DMS53 treated with DMSO at 0.1 percent for 48 hours (cell line): ENCODE measurements at regions not wholly inside any gene's neighbourhood (a gene's known extent, or its start where the extent isn't known, plus 50 kb on each side); places are given as distances from the start of the nearest gene placed in this dataset.
A peak's percentile ranks its signal among the peaks of the same experiment; 100 is the strongest.
"Not testable (repeated sequence)": the region's sequence is repeated elsewhere in the genome, so short reads cannot be mapped to it uniquely, and the experiment has no call there.

Source experiments
- DNase-seq: peaks from one replicate; lab custom pipeline; 2025; ENCODE audit not compliant: unreplicated experiment; lab: John Stamatoyannopoulos, UW

DNA sequence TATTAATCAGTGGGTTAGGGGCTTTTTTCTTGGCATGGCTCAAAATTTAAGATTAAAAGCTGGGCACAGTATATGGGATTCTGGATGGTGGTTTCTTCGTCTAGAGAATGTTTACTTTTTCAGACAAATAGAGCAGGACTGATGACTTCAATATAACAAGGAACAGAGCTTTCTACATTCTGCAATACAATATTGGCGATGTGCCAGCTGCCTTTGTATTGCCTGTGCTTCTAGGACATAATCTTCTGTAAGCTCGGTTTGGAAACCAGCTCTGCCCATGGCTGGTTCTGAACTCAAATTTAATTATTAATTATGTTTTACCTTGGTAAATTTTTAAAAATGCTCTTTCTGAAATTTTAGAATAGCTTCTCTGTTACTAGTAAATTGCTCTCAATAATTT lies 139.1 kb upstream of the TRPC4 start:
- DNase-seq, result peak; percentile 41

DNA sequence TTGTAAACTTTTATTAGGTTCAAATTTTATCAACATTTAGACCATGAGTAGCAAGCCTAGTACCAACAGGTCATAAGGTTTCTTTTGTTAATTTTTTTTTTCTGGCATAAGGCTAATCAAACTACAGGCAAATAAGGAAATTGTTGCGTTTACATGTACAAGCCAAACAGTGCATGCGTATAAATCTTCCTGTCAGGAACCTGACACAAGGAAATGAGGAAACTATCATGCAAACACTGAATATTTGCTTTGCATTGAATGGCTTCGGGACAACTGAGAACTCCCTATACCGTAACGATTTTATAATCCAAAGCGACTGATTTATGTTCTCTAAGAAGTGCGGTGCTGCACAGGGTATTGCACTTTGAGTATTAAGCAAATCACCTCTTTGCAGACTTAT lies 133.0 kb upstream of the TRPC4 start:
- peak; percentile 91 for DNase-seq

- DNase-seq, result no peak
Measured at GRCh38 chr13:37997641-37998040, 128.1 kb upstream of the TRPC4 start.

- DNase-seq, result peak; percentile 31
Measured at GRCh38 chr13:37995092-37995491, 125.5 kb upstream of the TRPC4 start.

- no peak for DNase-seq
Measured at GRCh38 chr13:37986811-37987210, 117.2 kb upstream of the TRPC4 start.

DNA sequence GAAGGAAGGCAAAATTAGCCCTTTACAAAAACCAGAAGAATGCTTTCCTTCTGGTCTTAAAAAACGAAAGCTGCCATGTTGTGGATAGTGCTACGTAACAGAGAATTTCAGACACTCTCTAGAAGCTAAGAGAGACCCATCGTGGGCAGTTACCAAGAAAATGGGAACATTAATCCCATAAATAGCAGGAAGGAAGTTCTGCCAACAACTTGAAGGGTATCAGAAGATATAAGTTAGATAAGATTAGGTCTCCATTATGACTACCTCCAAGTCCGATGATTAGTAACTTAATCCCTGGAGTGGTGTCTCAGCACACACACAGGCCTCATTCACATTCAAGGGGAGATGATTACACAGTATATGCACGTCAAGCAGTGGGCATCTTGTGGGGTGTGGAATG lies 115.7 kb upstream of the TRPC4 start:
- no peak for DNase-seq

DNA sequence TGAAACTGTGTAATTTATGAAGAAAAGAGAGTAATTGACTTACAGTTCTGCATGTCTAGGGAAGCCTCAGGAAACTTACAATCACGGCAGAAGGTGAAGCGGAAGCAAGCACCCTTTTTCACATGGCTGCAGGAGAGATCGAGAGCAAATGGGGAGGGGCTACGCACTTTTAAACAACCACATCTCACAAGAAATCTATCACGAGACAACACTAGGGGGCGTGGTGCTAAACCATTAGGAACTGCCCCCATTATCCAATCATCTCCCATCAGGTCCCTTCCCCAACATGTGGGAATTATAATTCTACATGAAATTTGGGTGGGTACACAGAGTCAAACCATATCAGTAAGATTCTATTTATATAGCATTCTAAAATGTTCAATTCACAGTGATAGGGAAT lies 114.8 kb upstream of the TRPC4 start:
- no peak for DNase-seq

DNA sequence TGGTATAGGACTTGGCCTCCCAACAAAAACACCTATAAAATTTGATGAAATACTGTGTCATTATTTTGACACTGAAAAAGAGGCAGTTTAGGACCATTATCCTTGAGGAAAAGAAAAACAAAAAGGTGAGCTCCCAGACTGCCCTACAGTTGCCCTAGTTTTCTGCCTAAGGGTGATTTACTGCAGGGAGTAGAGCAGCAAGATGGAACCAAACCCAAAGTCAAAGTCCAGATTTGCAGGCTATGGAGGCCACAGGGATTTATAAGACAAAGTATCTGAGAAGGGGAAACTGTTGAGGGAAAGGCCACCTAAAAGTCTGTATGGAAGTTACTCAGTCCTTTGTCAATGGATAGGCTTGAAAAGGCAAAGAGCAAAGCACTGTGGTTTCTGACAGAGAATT lies 112.4 kb upstream of the TRPC4 start:
- no peak for DNase-seq

DNA sequence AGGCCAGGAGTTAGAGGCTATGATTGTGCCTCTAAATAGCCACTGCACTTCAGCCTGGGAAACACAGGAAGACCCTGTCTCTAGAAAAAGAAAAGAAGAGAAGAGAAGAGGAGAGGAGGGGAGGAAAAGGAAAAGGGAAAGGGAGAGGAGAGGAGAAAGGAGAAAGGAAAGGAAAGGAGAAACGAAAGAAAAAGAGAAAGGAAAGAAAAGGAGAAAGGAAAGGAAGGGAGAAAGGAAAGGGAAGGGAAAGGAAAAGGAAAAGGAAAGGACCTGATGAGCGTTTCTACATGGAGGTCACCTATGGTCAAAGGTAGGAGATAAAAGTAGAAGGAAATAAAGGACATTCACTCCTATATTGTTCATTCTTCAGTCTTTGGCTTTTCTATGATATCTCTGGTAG lies 109.1 kb upstream of the TRPC4 start:
- no peak for DNase-seq

DNA sequence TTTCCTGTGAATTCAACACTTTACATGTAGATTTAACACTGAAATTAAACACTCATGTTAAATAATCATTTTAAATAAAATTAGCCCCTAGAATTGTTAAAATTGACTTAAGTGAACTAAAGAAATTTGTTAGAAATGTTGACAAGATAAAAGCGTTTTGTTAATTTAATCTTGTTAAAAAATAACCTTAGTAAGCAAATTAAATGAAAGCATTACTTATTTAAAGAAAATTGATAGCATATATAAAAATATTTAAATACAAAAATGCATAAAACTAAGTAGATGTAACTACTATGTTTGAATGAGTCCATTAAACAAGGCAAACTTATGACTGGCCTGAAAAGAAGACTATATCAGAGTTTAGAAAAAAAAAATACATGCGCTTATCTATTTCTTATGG lies 99.0 kb upstream of the TRPC4 start:
- DNase-seq, result no peak

GRCh38 chr13:37966266-37966665 lies 96.7 kb upstream of the TRPC4 start:
- DNase-seq, result no peak

GRCh38 chr13:37960427-37960826 lies 90.9 kb upstream of the TRPC4 start:
- peak; percentile 8 for DNase-seq

DNA sequence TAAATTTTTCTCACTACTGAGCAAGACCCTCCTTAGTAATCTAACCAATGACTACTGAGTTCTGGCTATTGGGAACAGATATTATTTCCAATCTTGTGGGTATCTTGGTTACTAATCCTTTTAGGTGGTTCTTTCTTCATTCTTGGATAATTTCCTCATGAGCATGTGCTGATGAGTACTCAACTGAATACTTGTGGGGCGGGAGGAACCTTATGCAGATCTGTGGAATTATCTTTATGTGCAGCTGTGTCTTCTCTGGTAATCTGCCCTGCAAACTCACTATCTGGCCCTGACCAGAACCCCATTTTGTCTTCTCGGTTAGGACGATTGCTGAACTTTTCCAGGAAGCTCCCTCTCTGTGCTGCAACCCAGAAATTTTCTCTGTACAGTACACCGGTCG lies 89.7 kb upstream of the TRPC4 start:
- DNase-seq, result no peak

DNA sequence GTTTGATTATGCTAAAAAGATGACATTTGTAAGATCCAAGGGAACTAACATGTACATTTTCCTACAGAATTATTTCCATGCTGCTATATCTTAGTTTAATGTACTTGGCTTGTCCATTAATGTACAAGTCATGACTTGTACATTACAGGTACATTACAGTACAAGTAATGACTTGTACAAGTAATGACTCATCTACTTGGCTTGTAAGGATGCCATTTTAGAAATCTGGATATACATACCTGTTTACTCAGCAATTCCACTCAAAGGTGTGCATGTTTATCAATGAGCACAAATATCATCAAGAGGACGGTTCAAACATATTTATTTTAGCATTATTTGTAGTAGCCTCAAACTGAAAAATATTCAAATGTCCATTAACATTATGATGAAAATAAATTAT lies 87.0 kb upstream of the TRPC4 start:
- DNase-seq, result no peak

GRCh38 chr13:37954597-37954996 lies 85.0 kb upstream of the TRPC4 start:
- DNase-seq, result not testable (repeated sequence)

- no peak for DNase-seq
Measured at GRCh38 chr13:37954191-37954590, 84.6 kb upstream of the TRPC4 start.

DNA sequence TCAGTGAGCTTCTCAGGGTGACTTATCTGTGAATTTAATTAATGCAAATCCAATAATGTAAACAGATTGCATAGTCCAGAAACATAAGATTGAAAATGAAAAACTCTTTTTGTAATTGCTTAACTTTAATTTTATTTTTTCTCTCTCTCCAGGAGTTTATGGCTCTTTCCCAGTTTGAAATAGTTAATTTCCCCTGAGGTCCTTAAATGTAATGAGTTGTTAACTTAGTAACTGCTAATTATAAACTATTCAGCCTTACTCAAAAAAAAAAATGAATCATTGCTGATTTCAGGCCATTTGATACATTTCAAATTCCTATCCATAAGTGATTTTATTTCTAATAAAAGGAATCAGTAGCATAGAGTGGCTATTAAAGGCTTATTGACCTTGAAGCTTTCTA lies 84.1 kb upstream of the TRPC4 start:
- DNase-seq, result no peak

DNA sequence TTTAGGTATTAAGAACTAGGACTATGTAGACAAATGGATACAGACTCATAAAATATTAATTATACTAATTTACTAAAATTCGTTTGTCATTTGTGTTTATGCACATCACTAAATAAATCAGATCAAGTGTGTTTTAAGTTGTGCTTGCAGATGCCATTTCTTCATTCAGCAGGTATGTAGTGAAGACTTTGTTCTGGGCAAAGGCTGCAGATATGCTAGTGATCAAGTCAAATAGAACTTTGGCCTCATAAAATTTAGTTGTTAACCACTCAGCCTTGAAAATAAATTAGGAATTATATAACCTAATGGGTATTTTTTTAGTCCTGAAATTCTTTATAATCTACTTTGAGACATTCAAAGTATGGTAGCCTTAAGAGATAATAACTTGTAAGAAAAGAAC lies 80.4 kb upstream of the TRPC4 start:
- no peak for DNase-seq

DNA sequence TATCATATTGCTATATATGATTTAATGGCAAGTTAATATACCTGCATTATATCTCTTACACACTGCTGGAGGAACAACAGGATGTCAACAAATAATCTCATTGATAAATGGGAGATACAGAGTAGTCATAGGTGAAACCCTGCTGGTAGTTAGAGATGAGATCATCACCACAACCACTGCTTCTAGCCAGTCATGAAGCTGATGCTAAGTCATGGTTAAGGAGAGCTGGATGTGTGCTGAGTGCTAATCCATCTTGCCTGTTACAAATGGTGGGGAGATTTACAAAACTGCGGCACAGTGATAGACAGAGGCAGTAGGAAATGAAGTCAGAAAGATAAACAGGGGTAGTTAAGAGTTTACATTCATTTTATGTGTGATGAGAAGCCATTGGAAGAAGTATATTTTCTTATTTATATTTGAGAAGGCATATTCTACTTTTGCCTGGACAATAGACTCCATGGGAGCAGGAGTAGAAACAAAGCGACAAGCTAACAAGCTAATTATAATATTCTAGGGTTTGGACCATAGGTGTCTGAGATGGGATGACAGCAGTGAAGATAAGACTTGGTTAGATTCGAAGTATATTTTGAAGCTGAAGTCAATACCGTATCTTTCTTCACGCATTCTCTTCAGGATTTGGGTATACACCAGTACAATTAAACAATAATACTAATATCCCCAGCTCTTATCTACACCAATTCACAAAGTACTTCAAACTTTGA lies 78.0 kb upstream of the TRPC4 start:
- no peak for DNase-seq

- DNase-seq, result no peak
Measured at GRCh38 chr13:37945651-37946575, 76.3 kb upstream of the TRPC4 start.

- DNase-seq, result no peak
Measured at GRCh38 chr13:37944869-37945442, 75.4 kb upstream of the TRPC4 start.
